ENCODE measurements at regions not wholly inside any gene's neighbourhood (a gene's known extent, or its start where the extent isn't known, plus 50 kb on each side); places are given as distances from the start of the nearest gene placed in this dataset.

- Histone ChIP-seq H3K9me3 (replicated peaks; ENCODE audit: low read length) (no peaks in the 10 kb centered on the region), H3K36me3 (ENCODE audit: insufficient read depth, low read length) (no peaks in the 10 kb centered on the region), H3K9ac (ENCODE audit: low read depth, low read length) (no peak overlapping the region), H3K4me2 (ENCODE audit: low read length) (no peak overlapping the region), H3K4me1 (ENCODE audit: control insufficient read depth, insufficient read depth, low read length) (no peaks in the 10 kb centered on the region), H3K4me3 (ENCODE audit: low read length) (no peak overlapping the region), H3K27me3 (ENCODE audit: control insufficient read depth, insufficient read depth, low read length) (no peaks in the 10 kb centered on the region)
Observed at GRCh38 chr6:74764486-74764885, 441.4 kb downstream of the COL12A1 start.

GRCh38 chr6:74762841-74763240 lies 443.0 kb downstream of the COL12A1 start:
- H3K36me3 ChIP-seq (ENCODE audit: insufficient read depth, low read length), result no peaks in the 10 kb centered on the region
- no peak overlapping the region for H3K4me3 ChIP-seq (ENCODE audit: low read length)
- no peak overlapping the region for H3K9ac ChIP-seq (ENCODE audit: low read depth, low read length)
- H3K9me3 ChIP-seq (replicated peaks; ENCODE audit: low read length), result no peaks in the 10 kb centered on the region
- H3K4me2 ChIP-seq (ENCODE audit: low read length), result no peak overlapping the region
- H3K27me3 ChIP-seq (ENCODE audit: control insufficient read depth, insufficient read depth, low read length), result no peaks in the 10 kb centered on the region
- no peaks in the 10 kb centered on the region for H3K4me1 ChIP-seq (ENCODE audit: control insufficient read depth, insufficient read depth, low read length)

GRCh38 chr6:74757813-74758212 lies 448.0 kb downstream of the COL12A1 start:
- Histone ChIP-seq H3K27me3 (ENCODE audit: control insufficient read depth, insufficient read depth, low read length) (no peaks in the 10 kb centered on the region), H3K4me1 (ENCODE audit: control insufficient read depth, insufficient read depth, low read length) (no peaks in the 10 kb centered on the region), H3K9me3 (replicated peaks; ENCODE audit: low read length) (no peaks in the 10 kb centered on the region), H3K36me3 (ENCODE audit: insufficient read depth, low read length) (no peaks in the 10 kb centered on the region), H3K4me3 (ENCODE audit: low read length) (no peak overlapping the region), H3K4me2 (ENCODE audit: low read length) (no peak overlapping the region), H3K9ac (ENCODE audit: low read depth, low read length) (no peak overlapping the region)

GRCh38 chr6:74756923-74757322 lies 448.9 kb downstream of the COL12A1 start:
- no peaks in the 10 kb centered on the region for H3K36me3 ChIP-seq (ENCODE audit: insufficient read depth, low read length)
- H3K9me3 ChIP-seq (replicated peaks; ENCODE audit: low read length), result no peaks in the 10 kb centered on the region
- no peak overlapping the region for H3K9ac ChIP-seq (ENCODE audit: low read depth, low read length)
- H3K4me1 ChIP-seq (ENCODE audit: control insufficient read depth, insufficient read depth, low read length), result no peaks in the 10 kb centered on the region
- H3K27me3 ChIP-seq (ENCODE audit: control insufficient read depth, insufficient read depth, low read length), result no peaks in the 10 kb centered on the region
- H3K4me2 ChIP-seq (ENCODE audit: low read length), result no peak overlapping the region
- H3K4me3 ChIP-seq (ENCODE audit: low read length), result no peak overlapping the region

GRCh38 chr6:74755778-74756177 lies 450.1 kb downstream of the COL12A1 start:
- no peak overlapping the region for H3K9ac ChIP-seq (ENCODE audit: low read depth, low read length)
- H3K4me3 ChIP-seq (ENCODE audit: low read length), result no peak overlapping the region
- no peak overlapping the region for H3K4me2 ChIP-seq (ENCODE audit: low read length)
- no peaks in the 10 kb centered on the region for H3K36me3 ChIP-seq (ENCODE audit: insufficient read depth, low read length)
- no peaks in the 10 kb centered on the region for H3K9me3 ChIP-seq (replicated peaks; ENCODE audit: low read length)
- no peaks in the 10 kb centered on the region for H3K27me3 ChIP-seq (ENCODE audit: control insufficient read depth, insufficient read depth, low read length)
- peaks cover 3% of the 10 kb centered on the region for H3K4me1 ChIP-seq (ENCODE audit: control insufficient read depth, insufficient read depth, low read length)

- no peak overlapping the region for H3K9ac ChIP-seq (ENCODE audit: low read depth, low read length)
- no peaks in the 10 kb centered on the region for H3K27me3 ChIP-seq (ENCODE audit: control insufficient read depth, insufficient read depth, low read length)
- H3K4me1 ChIP-seq (ENCODE audit: control insufficient read depth, insufficient read depth, low read length), result peaks cover 8% of the 10 kb centered on the region
- no peaks in the 10 kb centered on the region for H3K36me3 ChIP-seq (ENCODE audit: insufficient read depth, low read length)
- H3K9me3 ChIP-seq (replicated peaks; ENCODE audit: low read length), result no peaks in the 10 kb centered on the region
- H3K4me3 ChIP-seq (ENCODE audit: low read length), result no peak overlapping the region
- no peak overlapping the region for H3K4me2 ChIP-seq (ENCODE audit: low read length)
Observed at GRCh38 chr6:74755196-74755595, 450.7 kb downstream of the COL12A1 start.

- H3K4me2 ChIP-seq (ENCODE audit: low read length), result no peak overlapping the region
- H3K9ac ChIP-seq (ENCODE audit: low read depth, low read length), result no peak overlapping the region
- no peaks in the 10 kb centered on the region for H3K27me3 ChIP-seq (ENCODE audit: control insufficient read depth, insufficient read depth, low read length)
- peaks cover 17% of the 10 kb centered on the region for H3K4me1 ChIP-seq (ENCODE audit: control insufficient read depth, insufficient read depth, low read length)
- no peaks in the 10 kb centered on the region for H3K36me3 ChIP-seq (ENCODE audit: insufficient read depth, low read length)
- no peak overlapping the region for H3K4me3 ChIP-seq (ENCODE audit: low read length)
- H3K9me3 ChIP-seq (replicated peaks; ENCODE audit: low read length), result no peaks in the 10 kb centered on the region
Observed at GRCh38 chr6:74753883-74754600, 451.8 kb downstream of the COL12A1 start.

GRCh38 chr6:74752303-74752702 lies 453.6 kb downstream of the COL12A1 start:
- Histone ChIP-seq H3K4me1 (ENCODE audit: control insufficient read depth, insufficient read depth, low read length) (peaks cover 17% of the 10 kb centered on the region), H3K9me3 (replicated peaks; ENCODE audit: low read length) (no peaks in the 10 kb centered on the region), H3K4me2 (ENCODE audit: low read length) (no peak overlapping the region), H3K36me3 (ENCODE audit: insufficient read depth, low read length) (no peaks in the 10 kb centered on the region), H3K9ac (ENCODE audit: low read depth, low read length) (no peak overlapping the region), H3K27me3 (ENCODE audit: control insufficient read depth, insufficient read depth, low read length) (no peaks in the 10 kb centered on the region), H3K4me3 (ENCODE audit: low read length) (no peak overlapping the region)

- no peaks in the 10 kb centered on the region for H3K9me3 ChIP-seq (replicated peaks; ENCODE audit: low read length)
- H3K4me1 ChIP-seq (ENCODE audit: control insufficient read depth, insufficient read depth, low read length), result peaks cover 17% of the 10 kb centered on the region
- H3K27me3 ChIP-seq (ENCODE audit: control insufficient read depth, insufficient read depth, low read length), result no peaks in the 10 kb centered on the region
- no peak overlapping the region for H3K9ac ChIP-seq (ENCODE audit: low read depth, low read length)
- H3K4me3 ChIP-seq (ENCODE audit: low read length), result no peak overlapping the region
- H3K36me3 ChIP-seq (ENCODE audit: insufficient read depth, low read length), result no peaks in the 10 kb centered on the region
- no peak overlapping the region for H3K4me2 ChIP-seq (ENCODE audit: low read length)
Observed at GRCh38 chr6:74750826-74751225, 455.0 kb downstream of the COL12A1 start.

- H3K4me3 ChIP-seq (ENCODE audit: low read length), result no peak overlapping the region
- H3K27me3 ChIP-seq (ENCODE audit: control insufficient read depth, insufficient read depth, low read length), result no peaks in the 10 kb centered on the region
- no peaks in the 10 kb centered on the region for H3K36me3 ChIP-seq (ENCODE audit: insufficient read depth, low read length)
Observed at GRCh38 chr6:74749211-74750147, 456.4 kb downstream of the COL12A1 start.

GRCh38 chr6:74745670-74746069 lies 460.2 kb downstream of the COL12A1 start:
- Histone ChIP-seq H3K36me3 (ENCODE audit: insufficient read depth, low read length) (no peaks in the 10 kb centered on the region), H3K4me1 (ENCODE audit: control insufficient read depth, insufficient read depth, low read length) (peaks cover 17% of the 10 kb centered on the region), H3K27me3 (ENCODE audit: control insufficient read depth, insufficient read depth, low read length) (no peaks in the 10 kb centered on the region), H3K9ac (ENCODE audit: low read depth, low read length) (no peak overlapping the region), H3K4me3 (ENCODE audit: low read length) (no peak overlapping the region), H3K4me2 (ENCODE audit: low read length) (no peak overlapping the region), H3K9me3 (replicated peaks; ENCODE audit: low read length) (no peaks in the 10 kb centered on the region)

More at GRCh38 chr6:74749211-74750147, 456.4 kb downstream of the COL12A1 start:
- no peaks in the 10 kb centered on the region for H3K9me3 ChIP-seq (replicated peaks; ENCODE audit: low read length)
- peaks cover 17% of the 10 kb centered on the region for H3K4me1 ChIP-seq (ENCODE audit: control insufficient read depth, insufficient read depth, low read length)
- peak overlapping the region; percentile 12 for H3K9ac ChIP-seq (ENCODE audit: low read depth, low read length)
- H3K4me2 ChIP-seq (ENCODE audit: low read length), result peak overlapping the region; percentile 36
